HG03354 (cell line): ENCODE measurements at regions not wholly inside any gene's neighbourhood (a gene's known extent, or its start where the extent isn't known, plus 50 kb on each side); places are given as distances from the start of the nearest gene placed in this dataset.

Experiments used
- ATAC-seq: cut with Tn5 transposase; IDR thresholded peaks from one replicate; pipeline ENCODE4 v1.9.1; 2021; ENCODE audit warnings: mild to moderate bottlenecking; ENCODE audit not compliant: unreplicated experiment, poor library complexity, severe bottlenecking

DNA sequence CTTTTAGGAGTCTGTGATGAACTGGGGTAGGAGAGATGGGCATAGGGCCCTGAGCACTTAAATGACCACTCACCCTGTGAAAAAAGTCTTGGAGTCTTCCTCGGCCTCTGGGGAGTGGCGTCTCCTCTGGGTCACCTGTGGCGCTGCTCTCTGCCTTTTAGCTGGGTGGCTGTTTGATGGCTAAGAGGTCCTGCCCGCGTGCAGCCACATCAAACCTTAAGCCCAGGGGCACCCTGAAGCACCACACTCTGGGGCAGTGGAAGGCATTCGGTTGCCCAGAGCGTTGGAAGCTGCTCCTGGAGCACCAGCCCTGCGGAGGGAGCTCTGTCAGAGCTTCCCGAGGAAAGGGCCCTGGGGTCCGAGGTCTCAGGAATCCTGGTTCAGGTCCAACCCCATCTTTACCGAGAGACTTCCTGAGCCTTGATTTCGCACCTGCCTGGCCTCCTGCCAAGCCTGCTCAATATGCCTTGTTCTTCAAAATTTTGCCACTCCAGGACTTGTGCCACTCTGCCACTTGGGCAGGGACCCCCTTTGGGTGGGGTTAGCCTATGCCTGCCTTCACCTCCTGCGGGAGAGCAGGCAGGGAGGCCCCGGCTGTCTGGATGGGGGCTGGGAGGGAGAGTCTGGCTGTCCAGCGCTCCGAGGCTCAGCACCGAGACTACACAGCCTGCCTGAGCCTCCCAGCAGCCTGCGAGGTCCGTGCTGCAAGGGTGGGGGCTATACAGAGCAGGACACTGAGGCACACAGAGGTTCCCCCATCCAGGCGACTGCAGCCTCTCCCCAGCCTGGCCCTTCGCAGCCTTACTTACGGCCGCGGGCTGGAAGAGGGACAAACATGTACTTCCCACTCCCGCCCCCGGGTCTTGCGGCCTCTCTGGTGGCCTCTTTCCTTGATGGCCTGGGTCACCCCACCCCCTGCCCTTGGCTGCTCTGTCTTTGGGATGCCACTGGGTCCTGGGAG, 63.4 kb upstream of the RNU6ATAC start:
- ATAC-seq = no peak

DNA sequence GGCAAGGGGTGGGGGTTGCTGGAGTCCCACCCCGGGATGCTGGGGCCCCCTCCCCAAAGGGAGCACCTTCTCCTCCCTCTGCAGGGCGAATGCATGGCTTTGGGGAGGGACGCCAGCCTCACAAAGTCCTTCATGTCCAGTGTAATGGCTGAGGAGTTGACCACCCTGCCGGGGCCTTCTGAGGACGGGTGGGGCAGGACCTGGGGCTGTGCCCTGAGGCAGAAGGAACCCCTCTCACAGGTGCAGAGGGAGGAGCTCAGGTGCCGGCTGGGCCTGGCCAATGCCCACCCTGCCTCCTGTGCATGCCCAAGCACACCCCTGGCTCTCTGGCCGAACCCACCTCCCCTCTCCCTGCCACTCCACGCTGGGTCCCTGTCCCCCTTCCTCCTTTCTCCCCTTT, 64.3 kb upstream of the RNU6ATAC start:
- no peak for ATAC-seq

DNA sequence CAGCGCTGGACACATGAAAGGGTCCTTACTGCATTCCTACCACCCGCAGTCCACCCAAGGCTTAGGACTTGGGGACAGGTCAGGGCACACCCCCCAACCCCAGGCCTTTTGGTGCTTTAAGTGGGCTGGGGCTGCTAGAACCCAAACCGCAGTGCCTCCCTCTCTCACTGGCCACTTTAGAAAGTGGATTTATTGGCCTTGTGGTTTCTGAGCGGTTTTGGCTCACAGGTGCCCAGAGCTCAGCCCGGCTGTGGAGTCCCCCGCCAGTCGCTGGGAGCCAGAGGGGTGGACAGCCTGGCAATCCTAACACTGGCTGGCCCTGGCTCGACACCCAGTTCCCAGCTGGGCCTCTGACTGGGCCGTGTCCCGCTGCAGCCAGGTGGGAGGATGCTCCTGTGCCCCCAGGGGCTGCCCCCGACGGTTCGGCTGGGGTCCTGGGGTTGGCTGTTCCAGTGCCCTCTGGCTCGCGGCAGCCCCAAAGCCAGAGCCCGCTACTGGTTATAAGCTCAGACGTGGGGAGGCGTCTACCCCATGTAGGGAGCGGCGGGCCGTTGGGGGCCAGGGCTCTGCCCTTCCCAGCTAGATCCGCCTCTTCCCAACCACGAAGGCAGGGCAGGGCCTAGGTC, 65.2 kb upstream of the RNU6ATAC start:
- ATAC-seq = no peak

DNA sequence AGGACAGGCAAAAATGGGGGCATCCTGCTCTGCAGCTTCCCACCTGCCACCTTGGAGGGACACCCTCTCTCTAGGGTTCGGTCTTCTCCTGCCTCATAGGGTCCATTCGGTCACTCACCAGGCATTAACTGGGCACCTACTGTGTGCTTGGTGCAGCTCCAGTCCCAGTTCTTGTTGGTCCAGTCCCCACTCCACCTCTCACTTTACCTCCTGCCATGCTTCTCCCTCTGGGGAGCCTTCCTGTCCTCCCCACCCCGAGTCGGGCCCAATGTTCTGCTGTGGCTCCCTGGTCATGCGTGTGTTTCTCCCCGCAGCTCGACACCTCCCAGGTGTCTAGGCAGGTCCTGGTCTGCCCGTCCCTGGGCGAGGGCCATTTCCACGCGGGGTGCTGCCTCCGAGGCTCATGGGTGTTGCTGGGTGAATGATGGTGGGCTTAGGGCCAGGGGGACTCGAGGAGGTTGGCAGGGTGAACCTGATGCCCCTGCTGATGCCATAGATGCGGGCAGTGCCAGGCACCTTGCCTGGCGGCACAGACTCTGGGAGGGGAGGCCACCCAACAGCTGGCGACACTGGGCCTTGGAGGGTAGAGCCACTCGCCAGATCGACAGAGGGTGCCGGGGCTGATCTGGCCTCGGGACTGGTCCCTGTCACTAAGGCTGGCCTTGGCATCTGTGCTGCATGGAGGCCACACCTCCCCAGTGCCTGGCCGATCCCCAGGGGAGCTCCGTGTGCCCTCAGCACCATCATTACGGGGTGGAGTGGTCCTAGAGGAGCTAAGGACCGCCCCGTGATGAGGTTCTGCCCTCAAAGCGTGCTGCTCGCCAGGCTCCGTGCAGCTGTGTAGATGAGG, 66.0 kb upstream of the RNU6ATAC start:
- ATAC-seq = no peak

DNA sequence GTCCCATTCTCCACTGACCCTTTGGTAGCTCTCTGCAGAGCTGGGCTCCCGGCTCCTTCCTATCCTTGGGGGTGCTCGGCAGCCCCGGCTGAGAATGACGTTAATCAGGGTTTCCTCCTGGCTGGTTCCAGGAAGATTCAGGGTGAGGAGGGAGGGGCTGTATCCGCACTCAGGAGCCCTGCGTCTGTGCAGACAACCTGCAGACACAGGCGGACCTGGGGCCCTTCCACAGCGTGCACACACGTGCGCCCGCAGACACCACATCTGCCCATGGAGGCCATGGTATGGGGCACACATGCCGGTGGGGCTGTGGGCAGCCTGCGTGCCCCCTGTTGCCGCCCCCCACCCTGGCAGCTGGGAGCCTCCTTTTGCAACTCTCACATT, 66.6 kb upstream of the RNU6ATAC start:
- ATAC-seq = no peak

DNA sequence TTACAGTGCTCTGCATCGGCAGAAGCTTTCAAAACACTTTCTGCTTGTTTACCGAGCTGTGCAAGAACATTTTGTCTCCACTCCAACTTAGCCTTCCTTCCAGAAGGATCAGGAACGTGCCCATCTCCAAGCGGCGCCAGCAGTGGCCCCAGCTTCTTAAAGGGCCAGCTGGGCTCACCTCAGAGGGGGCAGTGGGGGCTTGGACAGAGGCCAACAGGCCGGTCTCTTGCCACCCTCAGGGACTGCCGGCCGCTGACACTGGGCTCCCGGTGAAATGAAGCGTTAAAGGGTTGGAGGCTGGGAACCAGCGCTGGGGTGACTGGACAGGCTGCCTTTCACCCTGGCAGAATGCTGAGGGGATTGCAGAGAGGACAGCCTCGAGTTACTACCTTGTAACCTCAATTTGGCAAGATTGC, 67.0 kb upstream of the RNU6ATAC start:
- no peak for ATAC-seq

DNA sequence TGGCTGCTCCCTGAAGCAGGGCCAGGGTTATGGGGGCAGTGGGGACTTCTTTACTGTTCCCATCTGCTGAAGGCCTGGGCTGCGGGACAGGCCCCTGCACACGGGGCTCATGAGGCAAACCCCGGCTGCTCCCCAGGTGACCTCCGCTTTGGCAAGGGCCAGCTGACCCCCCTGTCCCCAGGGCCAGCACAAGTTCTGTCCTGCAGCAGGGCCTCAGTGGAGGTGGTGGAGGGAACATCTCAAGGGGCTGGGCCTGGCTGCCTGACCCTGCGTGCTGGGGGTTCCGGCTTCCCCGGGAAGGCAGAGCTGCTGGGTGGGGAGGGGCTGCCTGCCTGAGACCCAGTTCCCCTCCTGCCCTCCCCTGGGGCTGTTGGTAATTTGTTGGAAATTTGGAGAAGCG, 67.4 kb upstream of the RNU6ATAC start:
- ATAC-seq = no peak

DNA sequence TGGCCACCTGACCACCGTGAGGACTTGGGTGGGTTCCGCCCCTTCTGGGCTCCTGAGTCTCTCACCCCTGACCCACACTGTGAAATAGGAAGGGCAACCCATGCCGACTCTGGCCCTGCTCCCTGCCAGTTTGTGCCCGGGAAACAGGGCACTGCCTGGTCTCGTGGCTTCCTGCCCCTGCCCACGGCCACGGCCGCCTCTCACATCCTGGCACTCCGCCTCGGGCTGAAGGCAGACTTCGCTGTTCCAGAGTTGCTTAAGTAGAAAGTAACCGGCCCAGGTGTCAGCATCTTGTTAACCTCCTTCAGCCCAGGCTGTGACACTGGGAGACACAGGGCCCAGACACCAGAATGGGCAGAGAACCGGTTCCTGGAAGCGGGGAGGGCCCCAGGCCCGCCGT, 68.7 kb upstream of the RNU6ATAC start:
- ATAC-seq = no peak

DNA sequence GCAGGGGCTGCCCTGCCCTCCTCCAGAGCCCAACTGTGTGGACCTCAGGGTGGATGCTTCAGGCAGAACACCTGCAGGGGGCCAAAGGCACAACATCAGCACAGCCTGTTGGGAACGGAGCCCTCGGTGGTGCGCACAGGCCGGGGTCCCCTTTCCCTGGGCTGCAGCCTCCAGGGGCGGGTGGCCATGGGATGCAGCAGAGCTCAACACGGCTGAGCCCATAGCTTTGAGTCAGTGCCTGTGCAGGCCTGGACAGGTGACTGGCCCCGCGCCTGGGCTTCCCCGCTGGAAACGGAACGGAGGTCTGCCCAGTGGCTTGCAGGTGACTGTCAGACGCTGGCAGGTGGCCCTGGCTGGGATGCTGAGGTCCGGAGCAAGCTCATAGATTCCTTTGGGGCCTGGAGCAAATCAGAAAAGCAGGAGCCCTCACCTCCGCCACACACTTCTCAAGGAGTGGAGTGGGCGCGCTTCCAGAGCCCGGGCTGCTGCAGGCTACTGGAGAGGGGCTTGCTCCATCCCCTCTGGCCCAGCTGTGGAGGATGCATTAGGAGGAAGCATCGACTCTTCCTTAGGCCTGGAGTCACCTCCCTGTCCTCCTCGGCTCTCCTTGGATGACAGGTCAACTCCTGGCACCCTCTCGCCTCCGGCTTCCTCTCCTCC, 69.8 kb upstream of the RNU6ATAC start:
- ATAC-seq = no peak

DNA sequence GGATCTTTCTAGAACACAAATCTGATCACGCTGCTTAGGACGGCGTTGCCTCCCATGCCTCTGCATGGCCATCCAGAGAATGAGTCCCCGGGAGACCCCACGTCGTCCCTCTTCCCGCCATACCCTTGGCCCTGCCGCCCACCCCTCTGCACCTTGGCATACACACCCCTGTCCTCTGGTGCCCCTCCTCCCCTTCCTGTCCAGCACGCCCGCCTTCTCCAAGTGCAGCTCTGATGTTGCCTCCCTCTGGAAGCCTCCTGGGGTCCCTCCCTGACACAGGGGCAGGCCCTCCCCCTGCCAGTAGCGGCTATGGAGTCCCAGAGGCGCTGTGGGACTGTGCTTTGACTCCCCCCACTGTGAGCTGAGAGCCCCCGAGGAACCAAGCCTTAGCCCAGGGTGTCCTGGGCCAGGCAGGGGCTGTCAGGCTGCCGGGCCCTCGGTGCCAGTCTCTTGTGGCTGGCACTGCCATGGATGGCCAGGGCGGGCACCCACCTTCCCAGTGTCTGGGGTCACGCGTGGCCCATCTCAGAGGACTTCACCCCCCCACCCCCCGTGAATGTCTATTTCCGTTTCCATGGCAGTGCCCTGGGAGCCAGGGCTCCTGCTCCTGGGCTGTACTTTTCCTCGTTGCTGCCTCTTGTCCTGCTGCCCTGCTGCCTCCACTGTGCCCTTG, 70.5 kb upstream of the RNU6ATAC start:
- no peak for ATAC-seq

DNA sequence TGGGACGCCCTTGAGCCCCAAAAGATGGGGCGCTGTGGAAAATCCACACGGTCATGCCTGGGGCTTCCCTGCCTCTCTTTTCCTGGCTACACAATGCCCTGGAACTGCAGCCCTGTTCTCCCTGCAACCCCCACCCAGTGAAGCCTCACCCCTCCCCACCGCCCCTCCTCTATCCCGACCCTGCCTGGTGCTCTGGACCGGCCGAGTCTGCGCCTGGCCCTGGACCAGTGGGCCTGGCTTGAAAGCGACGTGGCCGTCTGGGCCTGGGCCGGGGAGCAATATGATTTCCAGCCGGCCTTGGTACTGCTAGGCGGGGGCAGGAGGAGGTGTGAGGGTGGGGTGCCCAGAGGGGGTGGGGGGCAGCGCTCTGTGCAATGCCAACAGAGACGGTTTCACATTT, 71.0 kb upstream of the RNU6ATAC start:
- no peak for ATAC-seq

DNA sequence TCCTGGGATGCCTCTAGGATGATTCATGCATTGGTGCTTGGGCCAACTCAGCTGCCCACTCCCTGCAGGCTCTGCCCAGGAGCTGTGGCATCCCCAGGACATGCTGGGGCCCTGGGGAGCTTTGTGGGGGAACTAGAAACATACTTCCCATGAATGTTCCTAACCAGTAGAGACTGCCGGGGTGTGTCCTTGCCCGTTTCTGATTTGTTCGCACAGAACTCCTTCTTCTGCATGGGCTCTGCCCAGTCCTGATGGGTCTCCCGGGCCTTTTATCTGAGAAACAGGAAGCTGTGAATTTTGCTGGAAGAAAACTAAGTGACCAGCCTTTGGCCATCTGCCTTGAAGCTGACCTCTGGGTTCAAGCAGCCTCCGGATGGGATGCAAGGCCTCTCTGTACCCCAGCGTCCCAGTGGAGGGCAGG, 71.6 kb upstream of the RNU6ATAC start:
- ATAC-seq = no peak

DNA sequence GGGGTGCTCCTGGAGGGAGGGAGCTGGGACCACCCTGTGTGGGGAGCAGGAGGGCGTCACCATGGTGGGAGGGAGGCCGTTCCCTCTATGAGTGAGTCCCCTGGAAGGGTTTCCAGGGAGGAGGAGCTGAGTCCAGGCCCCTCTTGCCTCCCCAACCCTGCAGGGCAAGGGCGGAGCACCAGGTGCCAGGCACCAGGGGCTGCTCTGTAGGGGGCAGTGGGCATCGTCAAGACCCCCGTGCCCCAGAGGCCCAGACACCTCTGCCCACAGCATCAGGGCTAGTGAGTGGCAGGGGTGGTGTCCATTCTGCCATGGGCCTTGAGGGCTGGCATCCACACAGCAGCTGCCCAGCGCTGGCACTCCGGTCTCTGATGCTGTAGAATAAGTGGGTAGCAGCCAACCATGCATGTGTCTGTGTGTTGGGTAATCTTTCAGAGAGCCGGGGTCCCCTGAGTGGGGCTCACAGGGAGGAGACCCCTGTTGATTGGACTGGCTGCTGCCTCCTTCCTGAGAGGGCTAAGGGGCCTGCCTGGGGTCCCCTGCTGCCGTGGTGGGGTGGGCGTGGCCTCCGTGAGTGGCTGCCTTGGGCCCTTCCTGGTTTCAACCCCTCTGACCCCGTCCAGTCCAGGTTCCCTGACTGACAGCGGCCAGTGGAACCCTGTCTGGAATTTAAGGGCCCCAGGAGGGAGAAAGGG, 72.7 kb upstream of the RNU6ATAC start:
- ATAC-seq = no peak

DNA sequence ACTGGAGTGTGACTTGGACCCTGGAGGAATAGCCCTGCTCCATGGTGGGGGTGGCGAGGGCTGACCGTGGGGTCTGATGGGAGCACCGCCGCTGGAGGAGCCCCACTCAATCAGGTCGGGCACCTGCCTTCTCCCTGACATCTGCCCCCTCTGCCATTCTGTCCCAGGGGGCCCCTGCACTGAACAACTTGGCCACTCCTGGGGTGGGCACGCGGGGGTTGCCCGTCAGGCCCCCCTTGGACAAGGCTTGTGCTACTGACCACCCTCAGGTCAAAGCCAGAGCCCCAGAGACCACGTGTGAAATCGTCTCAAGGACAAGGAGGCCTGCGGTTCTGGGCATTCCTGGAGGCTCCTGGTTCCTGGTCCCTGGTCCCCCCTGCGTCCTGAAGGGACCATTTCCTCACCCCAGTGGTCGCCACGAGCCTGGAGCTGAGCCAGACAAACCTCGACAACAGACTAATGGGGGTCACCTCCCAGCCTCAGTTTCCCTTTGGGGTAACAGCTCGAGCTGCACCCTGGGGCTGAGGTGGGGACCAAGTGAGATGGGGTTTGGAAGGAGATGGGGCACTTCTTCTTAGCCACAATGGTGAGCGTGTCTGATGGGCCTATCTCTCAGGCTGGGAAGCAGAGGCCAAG, 73.4 kb upstream of the RNU6ATAC start:
- ATAC-seq = no peak

DNA sequence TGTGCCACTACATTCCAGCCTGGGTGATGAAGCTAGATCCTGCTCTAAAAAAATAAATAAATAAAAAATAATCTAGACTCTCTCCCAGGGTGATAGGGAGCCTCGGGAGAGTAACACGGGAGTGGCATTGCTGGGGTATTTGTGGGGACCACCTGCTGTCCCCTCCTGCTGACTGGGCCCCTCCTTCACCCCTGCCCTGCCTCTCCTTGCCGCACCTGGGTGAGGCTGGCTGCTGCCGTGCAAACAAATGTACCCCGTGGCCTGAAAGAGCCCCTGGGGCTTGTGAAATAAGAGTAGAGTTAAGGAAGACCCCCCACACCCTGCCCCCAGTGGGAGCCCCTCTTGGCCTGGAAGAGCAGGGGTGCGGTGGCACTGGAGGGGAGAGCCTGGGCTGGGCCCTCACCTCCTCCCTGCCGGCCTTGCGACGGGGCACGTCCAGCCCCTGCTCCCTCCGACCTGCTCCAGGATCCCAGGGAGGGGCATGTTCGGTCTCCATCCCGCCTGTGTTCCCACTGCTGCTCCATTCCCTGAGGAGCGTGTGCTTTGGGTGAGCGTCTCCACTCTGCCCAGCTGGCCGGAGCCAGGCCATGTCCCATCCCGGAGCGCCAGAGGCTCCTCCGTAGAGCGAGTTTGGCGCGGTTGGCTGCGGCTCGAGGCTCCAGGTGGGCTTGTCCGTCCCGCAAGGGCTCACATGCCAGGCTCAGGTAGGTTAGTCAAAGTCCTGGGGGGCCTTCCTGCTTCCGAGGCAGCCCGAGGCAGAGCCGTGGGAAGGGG, 75.0 kb upstream of the RNU6ATAC start:
- ATAC-seq = no peak

DNA sequence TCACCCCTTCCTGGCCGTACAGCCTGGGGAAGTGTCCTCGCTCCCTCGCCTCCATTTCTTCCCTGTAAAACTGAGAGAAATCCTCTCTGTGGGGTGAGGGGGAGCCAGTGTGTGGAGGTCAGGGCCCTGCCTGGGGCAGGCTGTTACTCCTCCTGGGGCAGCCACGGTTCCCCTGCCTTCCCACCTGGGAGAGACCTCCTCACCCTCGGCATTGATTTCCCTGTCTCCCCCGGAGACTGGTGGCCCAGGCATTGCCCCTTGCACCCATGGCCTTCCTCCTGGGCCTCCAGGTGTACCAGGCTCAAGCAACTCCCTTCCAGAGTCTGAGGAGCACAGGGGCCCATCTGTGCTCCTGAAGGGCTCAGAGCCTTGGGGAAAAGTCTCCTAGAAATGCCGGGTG, 75.6 kb upstream of the RNU6ATAC start:
- ATAC-seq = no peak

DNA sequence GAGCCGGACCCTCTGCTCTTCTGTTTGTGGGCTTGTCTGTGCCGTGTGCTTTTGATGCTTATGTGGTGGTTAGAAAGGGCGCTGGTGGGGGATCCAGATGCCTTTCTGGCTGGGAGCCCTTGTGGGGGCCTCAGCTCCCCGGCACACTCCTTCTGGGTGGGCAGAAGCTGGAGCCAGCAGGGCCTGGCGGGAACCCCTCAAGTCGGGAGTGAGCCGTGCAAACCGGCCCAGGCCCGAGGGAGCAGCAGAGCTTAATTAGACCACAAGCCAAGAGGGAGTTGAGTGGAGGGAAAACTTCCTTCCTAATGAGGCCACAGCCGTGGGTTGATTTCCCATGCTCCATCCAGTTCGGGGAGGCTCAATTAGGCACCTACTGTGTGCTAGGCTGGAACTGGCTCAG, 76.0 kb upstream of the RNU6ATAC start:
- ATAC-seq = no peak

DNA sequence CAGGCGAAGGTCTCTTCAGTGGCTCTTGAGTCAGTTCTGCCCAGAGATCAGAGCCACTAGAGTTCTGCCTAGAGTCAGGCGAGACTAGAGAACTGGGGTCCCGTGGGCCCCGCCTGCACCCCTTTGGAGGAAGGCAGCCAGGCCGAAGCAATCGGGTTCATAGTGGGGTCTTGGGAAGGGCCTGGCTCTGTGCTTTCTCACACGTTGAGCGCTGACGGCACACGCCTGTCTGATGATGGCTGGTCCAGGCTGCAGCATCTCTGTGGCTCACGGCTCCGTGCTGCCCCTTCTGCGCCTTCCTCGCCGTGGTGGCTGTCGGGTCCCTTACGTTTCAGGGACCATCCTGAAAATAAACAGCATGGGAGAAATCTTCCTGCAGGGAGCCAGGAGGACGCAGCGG, 78.3 kb upstream of the RNU6ATAC start:
- ATAC-seq = no peak
